ENCODE measurements at regions not wholly inside any gene's neighbourhood (a gene's known extent, or its start where the extent isn't known, plus 50 kb on each side); places are given as distances from the start of the nearest gene placed in this dataset.

DNA sequence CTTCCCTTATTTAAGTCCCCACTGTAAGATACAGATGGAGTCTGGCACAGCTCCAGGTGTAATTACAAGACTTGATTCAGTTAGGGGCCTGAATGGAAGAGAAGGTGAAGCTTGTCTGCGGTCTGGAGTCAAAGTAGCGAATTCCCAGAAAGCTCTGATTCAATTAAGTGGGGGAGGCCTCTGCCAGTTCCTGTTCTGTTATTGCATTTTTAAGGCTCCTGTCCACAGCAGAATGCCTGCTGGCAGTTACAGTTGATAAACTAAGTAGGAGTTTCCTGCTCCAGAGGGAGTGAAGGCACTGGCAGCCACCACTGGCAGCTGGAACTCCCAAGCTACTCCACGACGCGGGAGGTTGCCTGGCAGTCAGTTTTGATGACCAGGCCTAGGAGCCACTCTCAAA, 181.1 kb downstream of the SOCS6 start:
- CTCF ChIA-PET, result no interaction called here
- H3K9ac ChIP-seq (ENCODE audit: low read length), result no peak overlapping the region

DNA sequence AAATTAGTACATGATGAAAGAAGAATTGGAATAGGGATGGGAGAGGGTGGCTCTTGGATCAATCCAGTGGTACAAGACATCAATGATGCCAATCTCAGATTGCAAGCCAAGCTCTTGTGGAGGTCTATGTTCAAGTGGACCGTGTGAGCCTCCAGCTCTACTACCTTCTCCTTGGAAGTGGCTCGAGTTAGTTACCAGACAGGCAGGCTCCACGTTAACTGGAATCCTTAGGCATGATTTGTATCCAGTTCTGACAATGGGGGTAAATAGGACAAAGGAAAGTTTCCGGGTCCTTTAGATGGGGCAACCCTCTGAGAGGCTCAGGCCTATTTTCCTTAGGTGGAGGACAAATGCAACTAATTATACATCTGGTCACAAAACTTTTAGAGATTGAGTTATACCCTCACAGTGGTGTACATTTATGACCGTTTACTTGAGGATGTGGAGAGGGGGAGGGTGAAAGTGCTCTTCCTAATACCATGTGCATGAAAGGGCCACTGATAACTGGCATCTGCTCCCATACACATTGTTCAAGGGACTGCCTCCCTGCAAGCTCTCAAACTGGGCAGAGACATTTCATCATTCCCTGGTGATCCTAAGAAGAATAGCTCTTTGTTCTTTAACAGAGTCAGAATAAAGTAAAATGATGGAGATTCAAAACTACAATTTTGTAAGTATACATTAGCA, 180.2 kb downstream of the SOCS6 start:
- Histone ChIP-seq H3K36me3 (ENCODE audit: control insufficient read depth in 1 of 2, insufficient read depth in 2 of 2, low read length in 2 of 2) (no peaks in the 10 kb centered on the region), H3K9me2 (ENCODE audit: insufficient read depth) (no peaks in the 10 kb centered on the region), H4K20me1 (ENCODE audit: insufficient read depth) (no peaks in the 10 kb centered on the region), H3K27ac (ENCODE audit: low read depth, low read length) (no peak overlapping the region), H3K4me2 (ENCODE audit: low read length) (no peak overlapping the region), H3K4me1 (ENCODE audit: control insufficient read depth in 1 of 2, insufficient read depth in 2 of 2, low read length in 2 of 2) (peaks cover 7 to 10% of the 10 kb centered on the region in 2 experiments), H3K9me3 (ENCODE audit: control insufficient read depth in 1 of 2, insufficient read depth in 1 of 2, low read depth in 1 of 2, low read length in 2 of 2) (no peaks in the 10 kb centered on the region), H3K27me3 (ENCODE audit: insufficient read depth, low read length) (no peaks in the 10 kb centered on the region), H3K79me2 (ENCODE audit: insufficient read depth, low read length) (no peaks in the 10 kb centered on the region), H3K9ac (ENCODE audit: low read length) (no peak overlapping the region), H2AFZ (ENCODE audit: low read depth, low read length, poor library complexity, severe bottlenecking) (no peak overlapping the region), H3K4me3 (replicated peaks in 1 of 2; ENCODE audit: low read depth in 1 of 2, low read length in 2 of 2) (no peak overlapping the region)
- POLR2A ChIA-PET, result no interaction called here
- intact Hi-C loops (cut with micrococcal nuclease), result no loop called here
- RAD21 ChIA-PET (ENCODE audit: low non-redundant PET in 1 of 2, low total read pairs in 2 of 2, uncharacterized antibody in 2 of 2, unreplicated experiment in 2 of 2), result no interaction called here
- ATAC-seq, result no peak
- no TSS peak for BruUV-seq (replicated peaks)
- CTCF ChIA-PET, result no interaction called here
- no peak for DNase-seq (ENCODE audit: low read depth, low spot score)
- TF ChIP-seq SIN3A (IDR thresholded peaks at IDR 0.05; ENCODE audit: low read depth), result no peak
- no peak for TF ChIP-seq EZH2 (IDR thresholded peaks at IDR 0.05)
- no peak for TF ChIP-seq ZNF274 (IDR thresholded peaks at IDR 0.05; ENCODE audit: low read depth, low read length)
- TF ChIP-seq ATF3 (IDR thresholded peaks at IDR 0.05), result no peak
- no peak for TF ChIP-seq CTCF (IDR thresholded peaks at IDR 0.05 in 2 of 3, conservative IDR thresholded peaks at IDR 0.05 in 1 of 3; ENCODE audit: borderline replicate concordance in 1 of 3, insufficient read depth in 1 of 3, low read depth in 2 of 3, low read length in 2 of 3)
- TF ChIP-seq YY1 (IDR thresholded peaks at IDR 0.05; ENCODE audit: extremely low read depth, insufficient replicate concordance, low read depth, low read length), result no peak
- no peak for TF ChIP-seq EGR1 (IDR thresholded peaks at IDR 0.05; ENCODE audit: low read depth)

More for the DNA sequence above, 181.1 kb downstream of the SOCS6 start:
- H2AFZ ChIP-seq (ENCODE audit: low read depth, low read length, poor library complexity, severe bottlenecking), result no peak overlapping the region
- no peaks in the 10 kb centered on the region for H4K20me1 ChIP-seq (ENCODE audit: insufficient read depth)
- no peaks in the 10 kb centered on the region for H3K9me2 ChIP-seq (ENCODE audit: insufficient read depth)
- H3K4me3 ChIP-seq (replicated peaks in 1 of 2; ENCODE audit: low read depth in 1 of 2, low read length in 2 of 2), result no peak overlapping the region
- BruUV-seq (replicated peaks), result no TSS peak
- ATAC-seq (no peak), DNase-seq (ENCODE audit: low read depth, low spot score) (no peak)
- no peaks in the 10 kb centered on the region for H3K36me3 ChIP-seq (ENCODE audit: control insufficient read depth in 1 of 2, insufficient read depth in 2 of 2, low read length in 2 of 2)
- H3K4me1 ChIP-seq (ENCODE audit: control insufficient read depth in 1 of 2, insufficient read depth in 2 of 2, low read length in 2 of 2), result peaks cover 0 to under 1% of the 10 kb centered on the region in 2 experiments; a peak in 1 of 4 replicates
- no peak overlapping the region for H3K4me2 ChIP-seq (ENCODE audit: low read length)
- H3K27me3 ChIP-seq (ENCODE audit: insufficient read depth, low read length), result no peaks in the 10 kb centered on the region
- RAD21 ChIA-PET (ENCODE audit: low non-redundant PET in 1 of 2, low total read pairs in 2 of 2, uncharacterized antibody in 2 of 2, unreplicated experiment in 2 of 2), result no interaction called here
- no peak overlapping the region for H3K27ac ChIP-seq (ENCODE audit: low read depth, low read length)
- H3K9me3 ChIP-seq (ENCODE audit: control insufficient read depth in 1 of 2, insufficient read depth in 1 of 2, low read depth in 1 of 2, low read length in 2 of 2), result no peaks in the 10 kb centered on the region
- no peaks in the 10 kb centered on the region for H3K79me2 ChIP-seq (ENCODE audit: insufficient read depth, low read length)
- intact Hi-C loops (cut with micrococcal nuclease), result no loop called here
- no peak for TF ChIP-seq TCF7L2 (IDR thresholded peaks at IDR 0.05; ENCODE audit: borderline replicate concordance, extremely low read depth, insufficient read depth, insufficient read length)
- no peak for TF ChIP-seq POLR2A (IDR thresholded peaks at IDR 0.05; ENCODE audit: borderline replicate concordance, extremely low read depth, insufficient read depth, insufficient read length)
- no peak for TF ChIP-seq JUND (IDR thresholded peaks at IDR 0.05)
- TF ChIP-seq ELF1 (IDR thresholded peaks at IDR 0.05; ENCODE audit: borderline replicate concordance, low read depth), result no peak
- TF ChIP-seq EZH2phosphoT487 (IDR thresholded peaks at IDR 0.05; ENCODE audit: borderline replicate concordance), result no peak
- no peak for TF ChIP-seq FOSL1 (IDR thresholded peaks at IDR 0.05; ENCODE audit: low read depth)
- no peak for TF ChIP-seq CBX3 (IDR thresholded peaks at IDR 0.05; ENCODE audit: low read depth)
- no peak for TF ChIP-seq SP1 (IDR thresholded peaks at IDR 0.05; ENCODE audit: low read depth)
- TF ChIP-seq, protein P1, sequence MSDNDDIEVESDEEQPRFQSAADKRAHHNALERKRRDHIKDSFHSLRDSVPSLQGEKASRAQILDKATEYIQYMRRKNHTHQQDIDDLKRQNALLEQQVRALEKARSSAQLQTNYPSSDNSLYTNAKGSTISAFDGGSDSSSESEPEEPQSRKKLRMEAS (IDR thresholded peaks at IDR 0.05), result no peak
- TF ChIP-seq SIN3A (IDR thresholded peaks at IDR 0.05; ENCODE audit: low read depth), result no peak
- TF ChIP-seq ZNF274 (IDR thresholded peaks at IDR 0.05; ENCODE audit: low read depth, low read length), result no peak
- no peak for TF ChIP-seq CEBPB (IDR thresholded peaks at IDR 0.05; ENCODE audit: low read depth)
- TF ChIP-seq YY1 (IDR thresholded peaks at IDR 0.05; ENCODE audit: extremely low read depth, insufficient replicate concordance, low read depth, low read length), result no peak
- no peak for TF ChIP-seq SRF (IDR thresholded peaks at IDR 0.05; ENCODE audit: low read depth)
- no peak for TF ChIP-seq ATF3 (IDR thresholded peaks at IDR 0.05)
- POLR2A ChIA-PET, result no interaction called here

All from HCT116 (cell line).